K562 (cell line): ENCODE measurements at regions not wholly inside any gene's neighbourhood (a gene's known extent, or its start where the extent isn't known, plus 50 kb on each side); places are given as distances from the start of the nearest gene placed in this dataset.

Experiments
- ATAC-seq: fragments of 200-7000 bp; cut with Tn5 transposase; 3 replicates; pipeline ENCODE4 v1.9.1; 2020; ENCODE audit warnings: moderate library complexity
- BruUV-seq: library from RNA; stranded (reverse); fragments of 400-500 nt; replicated peaks from 2 replicates; lab custom pipeline; 2021; lab: Mats Ljungman, UMichigan
- CTCF ChIA-PET: fragments of 300-600 bp; formaldehyde crosslinking; extraction: SDS; loops from one replicate; lab custom pipeline; 2021; ENCODE audit warnings: low intra/inter-chr PET ratio; lab: Yijun Ruan, JAX
- POLR2A ChIA-PET: fragments of 300-600, 350-650 bp; sonication (Branson Sonifier 250); formaldehyde crosslinking; extraction: SDS; loops from one replicate; lab custom pipeline; 2021; ENCODE audit warnings: antibody characterized with exemption, inconsistent platforms; lab: Yijun Ruan, JAX
- DNase-seq, 4 experiments: peaks; one replicate each; pipeline versions ENCODE4 v3.0.0 to v3.0.0-alpha.2; 2011 to 2018; ENCODE audit warnings: low spot score in 3 of 4, mixed read lengths in 3 of 4; ENCODE audit errors: extremely low read depth in 1 of 4
- FAIRE-seq: peaks from 2 replicates; lab custom pipeline; 2011; peaks lifted over from hg19 to GRCh38; lab: Jason Lieb, UNC
- H2AFZ ChIP-seq: 2 replicates; pipeline ENCODE4 v1.6.0; 2011; ENCODE audit warnings: low read depth, low read length, control low read depth, inconsistent platforms
- H3K27ac ChIP-seq: fragments of 200-600 bp; 3 replicates; pipeline ENCODE4 v1.8.0; 2011; ENCODE audit warnings: low read depth, mild to moderate bottlenecking, control low read depth, inconsistent platforms, low read length, moderate library complexity, mixed read lengths; ENCODE audit errors: extremely low read depth
- H3K27me3 ChIP-seq, 2 experiments: fragments of 300-600 bp in 1 of 2; 2 replicates in 1 of 2; 3 replicates in 1 of 2; pipeline versions ENCODE4 v1.6.0 to v1.8.0; 2011; ENCODE audit warnings: inconsistent platforms in 2 of 2, low read length in 2 of 2, mild to moderate bottlenecking in 1 of 2, mixed read lengths in 1 of 2, moderate library complexity in 1 of 2; ENCODE audit not compliant: control insufficient read depth in 2 of 2, insufficient read depth in 2 of 2
- H3K36me3 ChIP-seq: fragments of 300-600 bp; 3 replicates; pipeline ENCODE4 v1.8.0; 2011; ENCODE audit warnings: mild to moderate bottlenecking, low read length, inconsistent platforms; ENCODE audit not compliant: control insufficient read depth, insufficient read depth
- H3K4me1 ChIP-seq, 2 experiments: fragments of 200-600 bp in 1 of 2; replicated peaks in 1 of 2; 2 replicates in 1 of 2; 3 replicates in 1 of 2; pipeline versions ENCODE4 v1.5.1 to v1.8.0; 2011; ENCODE audit warnings: inconsistent platforms in 2 of 2, low read length in 2 of 2, mild to moderate bottlenecking in 1 of 2, mixed read lengths in 1 of 2, moderate library complexity in 1 of 2; ENCODE audit not compliant: control insufficient read depth in 2 of 2, insufficient read depth in 2 of 2
- H3K4me2 ChIP-seq: 2 replicates; pipeline ENCODE4 v1.6.1; 2011; ENCODE audit warnings: low read length, control low read depth, inconsistent platforms, mixed read lengths; ENCODE audit not compliant: insufficient read depth
- H3K4me3 ChIP-seq: fragments of 200-600 bp; sonication (generic), shearing (Covaris generic); 2 replicates; pipeline ENCODE4 v1.5.1; 2016; ENCODE audit warnings: control low read depth, inconsistent platforms
- H3K79me2 ChIP-seq: fragments of 200-600 bp; 3 replicates; pipeline ENCODE4 v1.8.0; 2011; ENCODE audit warnings: low read length, inconsistent platforms; ENCODE audit not compliant: control insufficient read depth, insufficient read depth
- H3K9ac ChIP-seq, 2 experiments: 2 replicates each; pipeline versions ENCODE4 v1.6.0 to v1.6.1; 2011; ENCODE audit warnings: low read depth in 2 of 2, low read length in 2 of 2, control low read depth in 1 of 2, inconsistent platforms in 1 of 2, mild to moderate bottlenecking in 1 of 2, mixed read lengths in 1 of 2; ENCODE audit not compliant: insufficient read depth in 1 of 2
- H3K9me1 ChIP-seq: one replicate; pipeline ENCODE4 v1.6.0; 2011; ENCODE audit warnings: inconsistent platforms, mild to moderate bottlenecking, low read length, moderate library complexity; ENCODE audit not compliant: control insufficient read depth, insufficient read depth
- H3K9me3 ChIP-seq: replicated peaks from 2 replicates; pipeline ENCODE4 v1.5.1; 2011; ENCODE audit warnings: low read depth, low read length, inconsistent platforms; ENCODE audit not compliant: control insufficient read depth, insufficient read depth
- H4K20me1 ChIP-seq: replicated peaks from 2 replicates; pipeline ENCODE4 v1.6.1; 2011; ENCODE audit warnings: low read length, inconsistent platforms, mixed read lengths; ENCODE audit not compliant: control insufficient read depth, insufficient read depth
- CC2D1A ChIP-seq: fragments of 450-650 bp; IDR thresholded peaks from 2 replicates; pipeline ENCODE4 v1.6.1; 2017; ENCODE audit warnings: mild to moderate bottlenecking
- CEBPG ChIP-seq, 3 experiments: fragments of 200-800 bp in 1 of 3; sonication (Bioruptor generic) in 1 of 3; sonication (generic) in 1 of 3; formaldehyde crosslinking in 1 of 3; IDR thresholded peaks in 2 of 3; conservative IDR thresholded peaks in 1 of 3; 2 replicates each; pipeline versions ENCODE4 v1.6.1 to v1.8.0; 2016 to 2022; ENCODE audit warnings: missing compliant biosample characterization in 2 of 3, missing genetic modification characterization in 2 of 3, mild to moderate bottlenecking in 1 of 3, missing genetic modification reagents in 1 of 3
- CREBBP ChIP-seq: IDR thresholded peaks from one replicate; pipeline ENCODE4 v1.6.1; 2012; ENCODE audit warnings: low read depth, mild to moderate bottlenecking, control low read depth, inconsistent platforms, low read length
- EP400 ChIP-seq: fragments of 450-650 bp; IDR thresholded peaks from 2 replicates; pipeline ENCODE4 v1.6.1; 2017; ENCODE audit warnings: antibody characterized with exemption, mild to moderate bottlenecking, moderate library complexity
- GABPB2 ChIP-seq: fragments of 250-450 bp; sonication (Bioruptor Pico); conservative IDR thresholded peaks from 2 replicates; pipeline ENCODE4 v1.5.1; 2021; ENCODE audit warnings: mild to moderate bottlenecking
- HLTF ChIP-seq: fragments of 450-650 bp; IDR thresholded peaks from 2 replicates; pipeline ENCODE4 v1.6.1; 2016
- MIER1 ChIP-seq: fragments of 450-650 bp; IDR thresholded peaks from 2 replicates; pipeline ENCODE4 v1.6.1; 2016; ENCODE audit warnings: antibody characterized with exemption, mild to moderate bottlenecking, low read depth
- MYC ChIP-seq, 2 experiments: fragments of 250-450 bp in 1 of 2; sonication (Bioruptor Pico) in 1 of 2; IDR thresholded peaks; 2 replicates each; pipeline versions ENCODE4 v1.5.1 to v1.6.1; 2012 to 2021; ENCODE audit warnings: low read depth in 2 of 2, borderline replicate concordance in 1 of 2, improper control_type of control experiment in 1 of 2, low read length in 1 of 2, mild to moderate bottlenecking in 1 of 2, moderate library complexity in 1 of 2
- RFX1 ChIP-seq: fragments of 450-650 bp; IDR thresholded peaks from 2 replicates; pipeline ENCODE4 v1.6.1; 2016; ENCODE audit warnings: mild to moderate bottlenecking, moderate library complexity
- TAF15 ChIP-seq: fragments of 200-400 bp; formaldehyde crosslinking; IDR thresholded peaks from 2 replicates; pipeline ENCODE4 v1.6.1; 2017; ENCODE audit warnings: mild to moderate bottlenecking, low read depth, low read length, moderate library complexity
- ZNF124 ChIP-seq: sonication (generic); formaldehyde crosslinking; IDR thresholded peaks from 2 replicates; pipeline ENCODE4 v1.8.1; 2022; ENCODE audit warnings: missing genetic modification reagents
- ZNF24 ChIP-seq: fragments of 450-650 bp; IDR thresholded peaks from 2 replicates; pipeline ENCODE4 v1.6.1; 2016
- ZNF444 ChIP-seq: fragments of 250-450 bp; sonication (Bioruptor Pico); IDR thresholded peaks from 2 replicates; pipeline ENCODE4 v1.4.0; 2020; ENCODE audit warnings: mild to moderate bottlenecking, moderate library complexity
- WGBS: fragments of 100-300 bp; shearing (Covaris generic); methylation state at CpG from one replicate; pipeline ENCODE4 v1.1.6; 2016; ENCODE audit warnings: low coverage, mixed read lengths; ENCODE audit not compliant: insufficient coverage; ENCODE audit errors: missing lambda C conversion rate; 5-methylcytosine and 5-hydroxymethylcytosine counted together
- in situ Hi-C: fragments of 300-500 bp; cut with MboI; formaldehyde crosslinking; loops from 4 replicates; pipeline ENCODE4 v1.15.0; 2018; ENCODE audit warnings: inconsistent platforms, mixed read lengths
- intact Hi-C: fragments of 100-400 bp; cut with micrococcal nuclease; formaldehyde crosslinking; loops from 2 replicates; pipeline ENCODE4 v1.14.2; 2022
- TF ChIP-seq, protein P1 (sequence below): IDR thresholded peaks from 2 replicates; pipeline ENCODE4 v1.6.1; 2014; ENCODE audit warnings: antibody characterized with exemption
- TF ChIP-seq, protein P2 (sequence below), 2 experiments: fragments of 450-650 bp; conservative IDR thresholded peaks; 2 replicates each; pipeline ENCODE4 v1.6.1; 2017; ENCODE audit warnings: mild to moderate bottlenecking in 2 of 2, moderate library complexity in 2 of 2
- TF ChIP-seq, protein P3 (sequence below): fragments of 450-650 bp; IDR thresholded peaks from 2 replicates; pipeline ENCODE4 v1.6.1; 2016; ENCODE audit warnings: missing biosample characterization, missing genetic modification characterization
- TF ChIP-seq, protein P4 (sequence below): fragments of 450-650 bp; IDR thresholded peaks from 2 replicates; pipeline ENCODE4 v1.6.1; 2016; ENCODE audit warnings: mild to moderate bottlenecking

DNA sequence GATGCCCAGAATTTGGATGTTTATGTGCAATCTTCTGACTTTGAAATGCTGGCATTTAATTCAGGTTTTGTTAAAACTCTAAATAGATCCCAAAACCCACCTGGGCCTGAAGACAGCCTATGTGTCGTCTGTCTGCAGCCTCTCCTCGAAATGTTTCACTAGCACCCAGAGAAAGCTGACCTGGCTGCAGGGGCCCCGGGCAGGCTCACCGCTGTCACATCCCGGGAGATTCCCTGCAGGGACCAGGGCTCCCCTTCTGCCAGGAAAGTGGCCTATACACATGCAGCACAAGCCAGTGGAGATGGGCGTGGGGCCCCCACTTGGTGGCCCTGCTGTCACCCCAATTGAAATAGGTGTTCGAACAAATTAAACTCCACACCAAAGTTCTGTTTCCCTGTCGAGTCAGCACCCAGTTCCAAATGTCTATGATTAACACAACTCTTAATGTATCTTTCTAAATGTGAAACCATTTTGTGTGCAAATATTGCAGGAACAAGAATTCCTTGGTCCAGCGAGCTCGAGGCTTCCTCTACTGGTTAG, 145.8 kb upstream of the ZNF507 start:
- Histone ChIP-seq H4K20me1 (no peaks in the 10 kb centered on the region), H3K36me3 (no peaks in the 10 kb centered on the region), H3K9ac (no peak overlapping the region), H3K27me3 (no peaks in the 10 kb centered on the region; a peak in 1 of 5 replicates), H3K27ac (no peak overlapping the region), H3K4me3 (no peak overlapping the region), H3K9me1 (peaks cover 4% of the 10 kb centered on the region), H3K9me3 (no peaks in the 10 kb centered on the region), H3K4me2 (no peak overlapping the region), H3K79me2 (no peaks in the 10 kb centered on the region)
- ATAC-seq (no peak), DNase-seq (no peak)
- intact Hi-C loops (no loop called here), in situ Hi-C loops (no loop called here)
- no TSS peak for BruUV-seq
- POLR2A ChIA-PET: no interaction called here
- CTCF ChIA-PET: no interaction called here
- TF ChIP-seq, protein P1, sequence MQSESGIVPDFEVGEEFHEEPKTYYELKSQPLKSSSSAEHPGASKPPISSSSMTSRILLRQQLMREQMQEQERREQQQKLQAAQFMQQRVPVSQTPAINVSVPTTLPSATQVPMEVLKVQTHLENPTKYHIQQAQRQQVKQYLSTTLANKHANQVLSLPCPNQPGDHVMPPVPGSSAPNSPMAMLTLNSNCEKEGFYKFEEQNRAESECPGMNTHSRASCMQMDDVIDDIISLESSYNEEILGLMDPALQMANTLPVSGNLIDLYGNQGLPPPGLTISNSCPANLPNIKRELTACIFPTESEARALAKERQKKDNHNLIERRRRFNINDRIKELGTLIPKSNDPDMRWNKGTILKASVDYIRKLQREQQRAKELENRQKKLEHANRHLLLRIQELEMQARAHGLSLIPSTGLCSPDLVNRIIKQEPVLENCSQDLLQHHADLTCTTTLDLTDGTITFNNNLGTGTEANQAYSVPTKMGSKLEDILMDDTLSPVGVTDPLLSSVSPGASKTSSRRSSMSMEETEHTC: no peak
- TF ChIP-seq MYC (IDR thresholded peaks at IDR 0.05; ENCODE audit: low read depth, low read length) (no peak), MYC (CRISPR knock-in tag; IDR thresholded peaks at IDR 0.05; ENCODE audit: borderline replicate concordance, low read depth) (no peak), RFX1 (no peak), ZNF124 (CRISPR knock-in tag) (no peak), CEBPG (CRISPR knock-in tag; IDR thresholded peaks at IDR 0.05) (no peak), CEBPG (tag; conservative IDR thresholded peaks at IDR 0.05 in 1 of 2, IDR thresholded peaks at IDR 0.05 in 1 of 2) (no peak), ZNF444 (no peak), GABPB2 (CRISPR knock-in tag) (no peak), TAF15 (no peak), ZNF24 (no peak), CC2D1A (no peak), EP400 (no peak), HLTF (no peak), CREBBP (no peak), MIER1 (no peak)
- TF ChIP-seq, protein P2, sequence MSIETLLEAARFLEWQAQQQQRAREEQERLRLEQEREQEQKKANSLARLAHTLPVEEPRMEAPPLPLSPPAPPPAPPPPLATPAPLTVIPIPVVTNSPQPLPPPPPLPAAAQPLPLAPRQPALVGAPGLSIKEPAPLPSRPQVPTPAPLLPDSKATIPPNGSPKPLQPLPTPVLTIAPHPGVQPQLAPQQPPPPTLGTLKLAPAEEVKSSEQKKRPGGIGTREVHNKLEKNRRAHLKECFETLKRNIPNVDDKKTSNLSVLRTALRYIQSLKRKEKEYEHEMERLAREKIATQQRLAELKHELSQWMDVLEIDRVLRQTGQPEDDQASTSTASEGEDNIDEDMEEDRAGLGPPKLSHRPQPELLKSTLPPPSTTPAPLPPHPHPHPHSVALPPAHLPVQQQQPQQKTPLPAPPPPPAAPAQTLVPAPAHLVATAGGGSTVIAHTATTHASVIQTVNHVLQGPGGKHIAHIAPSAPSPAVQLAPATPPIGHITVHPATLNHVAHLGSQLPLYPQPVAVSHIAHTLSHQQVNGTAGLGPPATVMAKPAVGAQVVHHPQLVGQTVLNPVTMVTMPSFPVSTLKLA (conservative IDR thresholded peaks at IDR 0.05): no peak
- TF ChIP-seq, protein P3, sequence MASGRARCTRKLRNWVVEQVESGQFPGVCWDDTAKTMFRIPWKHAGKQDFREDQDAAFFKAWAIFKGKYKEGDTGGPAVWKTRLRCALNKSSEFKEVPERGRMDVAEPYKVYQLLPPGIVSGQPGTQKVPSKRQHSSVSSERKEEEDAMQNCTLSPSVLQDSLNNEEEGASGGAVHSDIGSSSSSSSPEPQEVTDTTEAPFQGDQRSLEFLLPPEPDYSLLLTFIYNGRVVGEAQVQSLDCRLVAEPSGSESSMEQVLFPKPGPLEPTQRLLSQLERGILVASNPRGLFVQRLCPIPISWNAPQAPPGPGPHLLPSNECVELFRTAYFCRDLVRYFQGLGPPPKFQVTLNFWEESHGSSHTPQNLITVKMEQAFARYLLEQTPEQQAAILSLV (tag): no peak
- TF ChIP-seq, protein P4, sequence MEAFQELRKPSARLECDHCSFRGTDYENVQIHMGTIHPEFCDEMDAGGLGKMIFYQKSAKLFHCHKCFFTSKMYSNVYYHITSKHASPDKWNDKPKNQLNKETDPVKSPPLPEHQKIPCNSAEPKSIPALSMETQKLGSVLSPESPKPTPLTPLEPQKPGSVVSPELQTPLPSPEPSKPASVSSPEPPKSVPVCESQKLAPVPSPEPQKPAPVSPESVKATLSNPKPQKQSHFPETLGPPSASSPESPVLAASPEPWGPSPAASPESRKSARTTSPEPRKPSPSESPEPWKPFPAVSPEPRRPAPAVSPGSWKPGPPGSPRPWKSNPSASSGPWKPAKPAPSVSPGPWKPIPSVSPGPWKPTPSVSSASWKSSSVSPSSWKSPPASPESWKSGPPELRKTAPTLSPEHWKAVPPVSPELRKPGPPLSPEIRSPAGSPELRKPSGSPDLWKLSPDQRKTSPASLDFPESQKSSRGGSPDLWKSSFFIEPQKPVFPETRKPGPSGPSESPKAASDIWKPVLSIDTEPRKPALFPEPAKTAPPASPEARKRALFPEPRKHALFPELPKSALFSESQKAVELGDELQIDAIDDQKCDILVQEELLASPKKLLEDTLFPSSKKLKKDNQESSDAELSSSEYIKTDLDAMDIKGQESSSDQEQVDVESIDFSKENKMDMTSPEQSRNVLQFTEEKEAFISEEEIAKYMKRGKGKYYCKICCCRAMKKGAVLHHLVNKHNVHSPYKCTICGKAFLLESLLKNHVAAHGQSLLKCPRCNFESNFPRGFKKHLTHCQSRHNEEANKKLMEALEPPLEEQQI: no peak
- TF ChIP-seq, all 486 proteins: peak for 0
- FAIRE-seq: no peak
- H3K4me1 ChIP-seq: no peaks in the 10 kb centered on the region
- 1% methylated on average over 10 of the region's 10 CpGs for WGBS
- no peak overlapping the region for H2AFZ ChIP-seq
